HG03575 (cell line): ENCODE measurements at regions not wholly inside any gene's neighbourhood (a gene's known extent, or its start where the extent isn't known, plus 50 kb on each side); places are given as distances from the start of the nearest gene placed in this dataset.
"Not testable (repeated sequence)": the region's sequence is repeated elsewhere in the genome, so short reads cannot be mapped to it uniquely, and the experiment has no call there.

Source experiments
- ATAC-seq: cut with Tn5 transposase; IDR thresholded peaks from one replicate; pipeline ENCODE4 v1.9.1; 2021; ENCODE audit not compliant: unreplicated experiment, insufficient number of reproducible peaks, low FRiP score; ENCODE audit errors: extremely low read depth

- no peak for ATAC-seq
Observed at GRCh38 chr5:52107210-52107905, 680.4 kb upstream of the ITGA1 start.

- no peak for ATAC-seq
Observed at GRCh38 chr5:52119768-52120167, 667.9 kb upstream of the ITGA1 start.

GRCh38 chr5:52132053-52132452 is 655.7 kb upstream of the ITGA1 start:
- no peak for ATAC-seq

GRCh38 chr5:52134013-52134650 is 653.6 kb upstream of the ITGA1 start:
- ATAC-seq: no peak

- no peak for ATAC-seq
Observed at GRCh38 chr5:52139888-52140615, 647.7 kb upstream of the ITGA1 start.

- no peak for ATAC-seq
Observed at GRCh38 chr5:52148679-52149078, 639.0 kb upstream of the ITGA1 start.

GRCh38 chr5:52150501-52150900 is 637.2 kb upstream of the ITGA1 start:
- no peak for ATAC-seq

- ATAC-seq: not testable (repeated sequence)
Observed at GRCh38 chr5:52156809-52157208, 630.9 kb upstream of the ITGA1 start.

- ATAC-seq: not testable (repeated sequence)
Observed at GRCh38 chr5:52165806-52166205, 621.9 kb upstream of the ITGA1 start.

- no peak for ATAC-seq
Observed at GRCh38 chr5:52173133-52173532, 614.6 kb upstream of the ITGA1 start.

- no peak for ATAC-seq
Observed at GRCh38 chr5:52177193-52177592, 610.5 kb upstream of the ITGA1 start.

- ATAC-seq: no peak
Observed at GRCh38 chr5:52181403-52181802, 606.3 kb upstream of the ITGA1 start.

GRCh38 chr5:52190737-52191136 is 597.0 kb upstream of the ITGA1 start:
- no peak for ATAC-seq

GRCh38 chr5:52199833-52200232 is 587.9 kb upstream of the ITGA1 start:
- ATAC-seq: no peak

- no peak for ATAC-seq
Observed at GRCh38 chr5:52202256-52202655, 585.5 kb upstream of the ITGA1 start.

- no peak for ATAC-seq
Observed at GRCh38 chr5:52204310-52204709, 583.4 kb upstream of the ITGA1 start.
